ENCODE measurements at regions not wholly inside any gene's neighbourhood (a gene's known extent, or its start where the extent isn't known, plus 50 kb on each side); places are given as distances from the start of the nearest gene placed in this dataset.

- no peak for DNase-seq (ENCODE audit: low spot score)
These were observed 74.9 kb upstream of the FOXP4 start for GRCh38 chr6:41471064-41471895.

- no peak for DNase-seq (ENCODE audit: low spot score)
These were observed 71.8 kb upstream of the FOXP4 start for GRCh38 chr6:41474213-41474933.

- DNase-seq (ENCODE audit: low spot score), result no peak
These were observed 71.0 kb upstream of the FOXP4 start for GRCh38 chr6:41475164-41475563.

- no peak for DNase-seq (ENCODE audit: low spot score)
These were observed 70.3 kb upstream of the FOXP4 start for GRCh38 chr6:41475737-41476357.

- no peak for DNase-seq (ENCODE audit: low spot score)
These were observed 69.8 kb upstream of the FOXP4 start for GRCh38 chr6:41476401-41476800.

- DNase-seq (ENCODE audit: low spot score), result no peak
These were observed 68.6 kb upstream of the FOXP4 start for GRCh38 chr6:41477572-41477971.

GRCh38 chr6:41483943-41484342 is 62.2 kb upstream of the FOXP4 start:
- no peak for DNase-seq (ENCODE audit: low spot score)

- no peak for DNase-seq (ENCODE audit: low spot score)
These were observed 58.2 kb upstream of the FOXP4 start for GRCh38 chr6:41487860-41488432.

- no peak for DNase-seq (ENCODE audit: low spot score)
These were observed 57.6 kb upstream of the FOXP4 start for GRCh38 chr6:41488433-41489119.

- DNase-seq (ENCODE audit: low spot score), result no peak
These were observed 56.9 kb upstream of the FOXP4 start for GRCh38 chr6:41489120-41489851.

- no peak for DNase-seq (ENCODE audit: low spot score)
These were observed 53.8 kb upstream of the FOXP4 start for GRCh38 chr6:41492261-41492891.

GRCh38 chr6:41494212-41495110 is 51.7 kb upstream of the FOXP4 start:
- DNase-seq (ENCODE audit: low spot score), result no peak
